Mesothelial cell of epicardium (in vitro differentiated cells): ENCODE measurements at regions not wholly inside any gene's neighbourhood (a gene's known extent, or its start where the extent isn't known, plus 50 kb on each side); places are given as distances from the start of the nearest gene placed in this dataset.

Source experiments
- DNase-seq, 2 experiments: peaks; one replicate each; pipeline ENCODE4 v3.0.0; 2021; ENCODE audit warnings: low spot score in 2 of 2; ENCODE audit not compliant: unreplicated experiment in 2 of 2
- H3K27ac Mint-ChIP-seq: 2 replicates; pipeline ENCODE4 v1.8.0; 2021; ENCODE audit warnings: mixed read lengths
- H3K27me3 Mint-ChIP-seq: 2 replicates; pipeline ENCODE4 v1.8.0; 2021; ENCODE audit warnings: low read depth, mixed read lengths
- H3K36me3 Mint-ChIP-seq: 2 replicates; pipeline ENCODE4 v1.8.0; 2021; ENCODE audit warnings: mixed read lengths
- H3K4me1 Mint-ChIP-seq: 2 replicates; pipeline ENCODE4 v1.8.0; 2021; ENCODE audit warnings: mixed read lengths
- H3K4me3 Mint-ChIP-seq: 2 replicates; pipeline ENCODE4 v1.8.0; 2021; ENCODE audit warnings: mild to moderate bottlenecking, moderate library complexity, mixed read lengths
- H3K9me3 Mint-ChIP-seq: 2 replicates; pipeline ENCODE4 v1.8.0; 2021; ENCODE audit warnings: mixed read lengths
- CTCF ChIP-seq: fragments of 200-600 bp; sonication (generic); IDR thresholded peaks from one replicate; pipeline ENCODE4 v1.5.0; 2021; ENCODE audit warnings: antibody characterized with exemption; ENCODE audit not compliant: unreplicated experiment

GRCh38 chr5:74092766-74093165, 466.8 kb downstream of the ARHGEF28 start:
- Mint-ChIP-seq H3K4me1 (peaks cover 14% of the 10 kb centered on the region), H3K36me3 (no peaks in the 10 kb centered on the region), H3K4me3 (no peak overlapping the region), H3K9me3 (no peaks in the 10 kb centered on the region), H3K27me3 (no peaks in the 10 kb centered on the region), H3K27ac (no peak overlapping the region)
- DNase-seq = no peak
- TF ChIP-seq CTCF = no peak

- no peaks in the 10 kb centered on the region for H3K9me3 Mint-ChIP-seq
- H3K36me3 Mint-ChIP-seq = no peaks in the 10 kb centered on the region
- no peaks in the 10 kb centered on the region for H3K27me3 Mint-ChIP-seq
- H3K4me1 Mint-ChIP-seq = peaks cover 52% of the 10 kb centered on the region
- no peak for DNase-seq
- no peak for TF ChIP-seq CTCF
- no peak overlapping the region for H3K4me3 Mint-ChIP-seq
- H3K27ac Mint-ChIP-seq = peak overlapping the region; percentile 84
These were observed 459.8 kb downstream of the ARHGEF28 start for GRCh38 chr5:74085782-74086181.

- no peaks in the 10 kb centered on the region for H3K36me3 Mint-ChIP-seq
- DNase-seq = no peak
- H3K4me3 Mint-ChIP-seq = no peak overlapping the region
- no peak for TF ChIP-seq CTCF
- no peaks in the 10 kb centered on the region for H3K27me3 Mint-ChIP-seq
- no peaks in the 10 kb centered on the region for H3K9me3 Mint-ChIP-seq
- peaks cover 57% of the 10 kb centered on the region for H3K4me1 Mint-ChIP-seq
- H3K27ac Mint-ChIP-seq = peak overlapping the region; percentile 84
These were observed 459.2 kb downstream of the ARHGEF28 start for GRCh38 chr5:74085186-74085585.

GRCh38 chr5:74083096-74083791, 457.2 kb downstream of the ARHGEF28 start:
- DNase-seq = no peak
- no peaks in the 10 kb centered on the region for H3K27me3 Mint-ChIP-seq
- no peaks in the 10 kb centered on the region for H3K9me3 Mint-ChIP-seq
- H3K4me3 Mint-ChIP-seq = no peak overlapping the region
- no peak for TF ChIP-seq CTCF
- H3K4me1 Mint-ChIP-seq = peaks cover 73% of the 10 kb centered on the region
- no peaks in the 10 kb centered on the region for H3K36me3 Mint-ChIP-seq
- H3K27ac Mint-ChIP-seq = peak overlapping the region; percentile 11

- Mint-ChIP-seq H3K27me3 (no peaks in the 10 kb centered on the region), H3K9me3 (no peaks in the 10 kb centered on the region), H3K4me3 (no peak overlapping the region), H3K27ac (no peak overlapping the region), H3K36me3 (no peaks in the 10 kb centered on the region), H3K4me1 (peaks cover 78% of the 10 kb centered on the region)
- TF ChIP-seq CTCF = no peak
- no peak for DNase-seq
These were observed 456.6 kb downstream of the ARHGEF28 start for GRCh38 chr5:74082512-74083055.
